Coronary artery (tissue), 2 donors: ENCODE measurements at regions not wholly inside any gene's neighbourhood (a gene's known extent, or its start where the extent isn't known, plus 50 kb on each side); places are given as distances from the start of the nearest gene placed in this dataset.

Experiments
- DNase-seq: peaks from one replicate; pipeline ENCODE4 v3.0.0-alpha.2; 2017; ENCODE audit warnings: low spot score
- H3K27ac ChIP-seq, 2 donors: fragments of 200-600 bp; sonication (generic); one replicate each; pipeline ENCODE4 v1.5.1; 2016 to 2019
- H3K4me3 ChIP-seq: fragments of 200-600 bp; sonication (generic); 2 replicates; pipeline ENCODE4 v1.5.1; 2016; ENCODE audit warnings: mild to moderate bottlenecking, moderate library complexity
- CTCF ChIP-seq: fragments of 200-600 bp; sonication (generic); IDR thresholded peaks from one replicate; pipeline ENCODE4 v1.5.1; 2019; ENCODE audit warnings: antibody characterized with exemption

- H3K4me3 ChIP-seq, result no peak overlapping the region
- DNase-seq, result no peak
- no peak for TF ChIP-seq CTCF
- no peak overlapping the region for H3K27ac ChIP-seq
Observed at GRCh38 chr3:63228087-63228486, 50.0 kb upstream of the SYNPR start.
